Esophagus (tissue), 2 donors: ENCODE measurements at regions not wholly inside any gene's neighbourhood (a gene's known extent, or its start where the extent isn't known, plus 50 kb on each side); places are given as distances from the start of the nearest gene placed in this dataset.

Experiments used
- H3K27ac ChIP-seq, 2 donors: one replicate each; pipeline ENCODE4 v1.5.1; 2013; ENCODE audit warnings: low read depth in 2 of 2, mild to moderate bottlenecking in 2 of 2, inconsistent platforms in 1 of 2, low read length in 1 of 2, moderate library complexity in 1 of 2
- H3K27me3 ChIP-seq, 2 donors: one replicate each; pipeline ENCODE4 v1.6.1; 2013; ENCODE audit warnings: low read length in 2 of 2, control low read depth in 1 of 2, mild to moderate bottlenecking in 1 of 2; ENCODE audit not compliant: insufficient read depth in 2 of 2, control insufficient read depth in 1 of 2
- H3K36me3 ChIP-seq, 2 donors: one replicate each; pipeline ENCODE4 v1.6.1; 2013; ENCODE audit warnings: low read length in 1 of 2; ENCODE audit not compliant: control insufficient read depth in 2 of 2, insufficient read depth in 2 of 2
- H3K4me1 ChIP-seq, 2 donors: one replicate each; pipeline ENCODE4 v1.6.1; 2013; ENCODE audit warnings: low read length in 1 of 2; ENCODE audit not compliant: control insufficient read depth in 2 of 2, insufficient read depth in 2 of 2
- H3K4me3 ChIP-seq, 2 donors: one replicate each; pipeline ENCODE4 v1.5.1; 2013; ENCODE audit warnings: low read length in 2 of 2, mild to moderate bottlenecking in 2 of 2, low read depth in 1 of 2, moderate library complexity in 1 of 2
- H3K9me3 ChIP-seq, 2 donors: one replicate each; pipeline ENCODE4 v1.6.1; 2013; ENCODE audit warnings: mild to moderate bottlenecking in 2 of 2, low read depth in 1 of 2, low read length in 1 of 2, moderate library complexity in 1 of 2; ENCODE audit not compliant: control insufficient read depth in 2 of 2, insufficient read depth in 1 of 2
- WGBS, 2 donors: extraction: QIAGEN DNeasy Blood & Tissue Kit; methylation state at CpG; one replicate each; pipeline ENCODE4 v1.1.7; 2013; 5-methylcytosine and 5-hydroxymethylcytosine counted together
- donor health status: healthy with polysubstance abuse.
- donor health status: Bipolar disorder and iron deficiency.

- Histone ChIP-seq H3K4me1 (no peaks in the 10 kb centered on the region), H3K36me3 (no peaks in the 10 kb centered on the region), H3K27me3 (no peaks in the 10 kb centered on the region), H3K27ac (peak overlapping the region; percentile 38 to 80), H3K9me3 (peaks cover 0 to 7% of the 10 kb centered on the region in 2 donors), H3K4me3 (peak overlapping the region in 1 of 2 donors; percentile 31)
- 60 to 64% methylated on average over 33 of the region's 33 CpGs for WGBS, 2 donors
Observed at GRCh38 chr7:155205368-155206317, 92.0 kb upstream of the INSIG1 start.

GRCh38 chr7:155206318-155207020 lies 91.2 kb upstream of the INSIG1 start:
- no peaks in the 10 kb centered on the region for H3K36me3 ChIP-seq
- H3K4me3 ChIP-seq, result peak overlapping the region in 1 of 2 donors; percentile 16
- H3K27ac ChIP-seq, result peak overlapping the region; percentile 38 to 80
- H3K27me3 ChIP-seq, result no peaks in the 10 kb centered on the region
- no peaks in the 10 kb centered on the region for H3K4me1 ChIP-seq
- peaks cover 0 to 7% of the 10 kb centered on the region in 2 donors for H3K9me3 ChIP-seq
- 54 to 58% methylated on average over 20 of the region's 20 CpGs for WGBS, 2 donors

- no peaks in the 10 kb centered on the region for H3K4me1 ChIP-seq
- H3K27me3 ChIP-seq, result no peaks in the 10 kb centered on the region
- H3K4me3 ChIP-seq, result no peak overlapping the region
- H3K36me3 ChIP-seq, result no peaks in the 10 kb centered on the region
- H3K27ac ChIP-seq, result no peak overlapping the region
- H3K9me3 ChIP-seq, result peaks cover 0 to 7% of the 10 kb centered on the region in 2 donors
- 85 to 87% methylated on average over 13 of the region's 13 CpGs for WGBS, 2 donors
Observed at GRCh38 chr7:155207326-155208002, 90.2 kb upstream of the INSIG1 start.

- H3K4me1 ChIP-seq, result no peaks in the 10 kb centered on the region
- no peak overlapping the region for H3K4me3 ChIP-seq
- 62 to 70% methylated on average over 15 of the region's 15 CpGs for WGBS, 2 donors
- no peaks in the 10 kb centered on the region for H3K27me3 ChIP-seq
- H3K27ac ChIP-seq, result peak overlapping the region in 1 of 2 donors; percentile 6
- H3K36me3 ChIP-seq, result no peaks in the 10 kb centered on the region
- H3K9me3 ChIP-seq, result peaks cover 0 to 7% of the 10 kb centered on the region in 2 donors
Observed at GRCh38 chr7:155208681-155209477, 88.8 kb upstream of the INSIG1 start.

GRCh38 chr7:155209478-155210319 lies 88.0 kb upstream of the INSIG1 start:
- Histone ChIP-seq H3K36me3 (no peaks in the 10 kb centered on the region), H3K4me1 (peaks cover 0 to 4% of the 10 kb centered on the region in 2 donors), H3K27me3 (no peaks in the 10 kb centered on the region), H3K27ac (no peak overlapping the region), H3K9me3 (peaks cover 0 to 7% of the 10 kb centered on the region in 2 donors), H3K4me3 (no peak overlapping the region)
- 55 to 59% methylated on average over 21 of the region's 21 CpGs for WGBS, 2 donors

- peaks cover 0 to 5% of the 10 kb centered on the region in 2 donors for H3K4me1 ChIP-seq
- peaks cover 0 to 6% of the 10 kb centered on the region in 2 donors for H3K9me3 ChIP-seq
- H3K36me3 ChIP-seq, result no peaks in the 10 kb centered on the region
- H3K27me3 ChIP-seq, result no peaks in the 10 kb centered on the region
- WGBS, 2 donors, result 60 to 62% methylated on average over 7 of the region's 7 CpGs
- H3K27ac ChIP-seq, result no peak overlapping the region
- no peak overlapping the region for H3K4me3 ChIP-seq
Observed at GRCh38 chr7:155210356-155210755, 87.3 kb upstream of the INSIG1 start.

GRCh38 chr7:155211173-155211572 lies 86.5 kb upstream of the INSIG1 start:
- WGBS, 2 donors, result 89 to 90% methylated on average over 6 of the region's 6 CpGs

GRCh38 chr7:155211761-155212160 lies 85.9 kb upstream of the INSIG1 start:
- H3K4me1 ChIP-seq, result peaks cover 0 to 5% of the 10 kb centered on the region in 2 donors
- H3K9me3 ChIP-seq, result peaks cover 0 to 6% of the 10 kb centered on the region in 2 donors
- H3K4me3 ChIP-seq, result no peak overlapping the region
- no peaks in the 10 kb centered on the region for H3K36me3 ChIP-seq
- 93 to 94% methylated on average over 4 of the region's 4 CpGs for WGBS, 2 donors
- H3K27ac ChIP-seq, result no peak overlapping the region
- H3K27me3 ChIP-seq, result no peaks in the 10 kb centered on the region

More at GRCh38 chr7:155211173-155211572, 86.5 kb upstream of the INSIG1 start:
- Histone ChIP-seq H3K4me3 (no peak overlapping the region), H3K4me1 (peaks cover 0 to 5% of the 10 kb centered on the region in 2 donors), H3K36me3 (no peaks in the 10 kb centered on the region), H3K9me3 (peaks cover 0 to 6% of the 10 kb centered on the region in 2 donors), H3K27ac (no peak overlapping the region), H3K27me3 (no peaks in the 10 kb centered on the region)
